ENCODE measurements at regions not wholly inside any gene's neighbourhood (a gene's known extent, or its start where the extent isn't known, plus 50 kb on each side); places are given as distances from the start of the nearest gene placed in this dataset.
"Not testable (repeated sequence)": the region's sequence is repeated elsewhere in the genome, so short reads cannot be mapped to it uniquely, and the experiment has no call there.

DNA sequence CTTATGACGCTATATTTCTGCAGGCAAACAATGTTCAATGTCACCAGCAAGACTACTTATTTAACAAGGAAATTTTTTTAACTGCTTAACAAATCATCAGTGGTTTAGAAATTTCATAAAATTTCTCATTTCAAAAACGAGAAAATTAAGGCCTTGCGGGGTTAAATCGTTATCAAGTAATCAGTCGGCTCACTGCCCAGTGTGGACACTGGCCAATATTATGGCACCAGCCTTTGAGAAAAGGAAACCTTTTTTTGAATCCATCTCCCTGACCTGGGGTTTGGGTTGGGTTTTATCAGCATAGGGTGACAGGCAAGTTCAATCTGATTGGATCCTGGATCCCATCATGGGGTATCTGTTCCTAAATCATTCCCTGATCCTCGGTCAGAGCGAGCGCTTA lies 461.2 kb downstream of the SETD4 start:
- DNase-seq = no peak

DNA sequence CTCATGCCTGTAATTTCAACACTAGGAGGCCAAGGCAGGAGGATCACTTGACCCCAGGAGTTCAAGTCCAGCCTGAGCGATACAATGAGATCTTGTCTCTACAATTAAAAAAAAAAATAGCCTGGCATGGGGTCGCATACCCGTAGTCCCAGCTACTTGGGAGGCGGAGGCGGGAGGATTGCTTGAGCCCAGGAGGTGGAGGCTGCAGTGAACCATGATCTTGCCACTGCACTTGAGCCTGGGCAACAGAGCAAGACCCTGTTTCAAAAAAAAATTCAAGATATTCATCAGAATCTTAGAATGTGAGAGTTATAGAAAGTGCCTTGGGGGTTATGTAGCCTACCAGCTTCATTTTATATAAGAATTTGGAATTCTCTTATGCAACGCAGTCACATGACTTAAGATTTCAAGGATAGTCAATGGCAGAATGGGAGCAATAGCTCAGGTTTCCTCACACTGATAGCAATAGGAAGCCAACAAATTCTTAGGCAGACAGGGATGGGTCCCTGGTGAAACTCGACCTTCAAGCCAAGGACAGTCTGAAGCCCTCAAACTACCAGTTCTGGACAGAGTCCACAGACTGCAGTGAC lies 462.5 kb downstream of the SETD4 start:
- no peak for DNase-seq

GRCh38 chr21:35594905-35595304 lies 465.4 kb downstream of the SETD4 start:
- DNase-seq = no peak

DNA sequence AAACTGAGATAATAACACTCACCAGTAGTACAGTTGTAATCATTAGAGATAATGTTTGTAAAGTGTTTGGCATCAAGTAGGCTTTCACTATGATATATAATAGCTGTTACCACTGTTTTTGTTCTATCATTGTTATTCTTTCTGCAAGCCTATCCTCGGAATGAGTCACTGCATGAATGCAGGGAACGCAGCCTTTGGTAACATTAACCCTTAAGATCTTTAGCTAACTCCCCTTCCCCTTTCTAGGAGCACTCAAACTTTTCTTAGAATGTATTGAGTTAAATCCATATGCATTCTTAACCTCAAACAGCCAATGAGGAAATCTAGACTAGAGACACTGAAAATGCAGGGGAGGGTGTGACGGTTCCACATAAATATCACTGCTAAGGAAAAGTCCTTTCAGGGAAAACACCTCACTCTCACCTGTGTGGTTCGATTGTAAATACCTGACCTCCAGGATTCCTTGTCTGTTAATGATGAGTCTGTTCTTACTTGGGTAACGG lies 467.3 kb downstream of the SETD4 start:
- no peak for DNase-seq

GRCh38 chr21:35590284-35590683 lies 470.0 kb downstream of the SETD4 start:
- not testable (repeated sequence) for DNase-seq

- DNase-seq = no peak
Observed at GRCh38 chr21:35587841-35588380, 472.4 kb downstream of the SETD4 start.

DNA sequence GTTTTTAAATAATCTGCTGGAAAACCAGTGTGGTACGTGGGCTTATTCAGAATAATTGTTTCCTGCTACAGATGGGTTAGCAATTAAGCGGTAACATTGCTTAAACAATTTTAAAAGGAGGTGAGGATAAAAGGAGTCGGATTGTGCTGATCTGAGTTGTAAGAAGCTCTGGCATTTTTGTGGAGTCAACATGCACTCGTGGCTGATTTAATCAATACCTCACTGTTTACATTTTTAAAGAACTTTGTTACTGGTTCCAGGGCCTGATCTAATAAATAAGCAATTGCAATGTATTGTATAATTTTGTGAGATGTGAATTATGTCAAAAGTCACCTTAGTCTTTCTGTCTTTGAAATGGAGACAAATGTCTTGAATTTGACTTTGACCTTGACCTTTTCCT lies 474.0 kb downstream of the SETD4 start:
- DNase-seq = no peak

DNA sequence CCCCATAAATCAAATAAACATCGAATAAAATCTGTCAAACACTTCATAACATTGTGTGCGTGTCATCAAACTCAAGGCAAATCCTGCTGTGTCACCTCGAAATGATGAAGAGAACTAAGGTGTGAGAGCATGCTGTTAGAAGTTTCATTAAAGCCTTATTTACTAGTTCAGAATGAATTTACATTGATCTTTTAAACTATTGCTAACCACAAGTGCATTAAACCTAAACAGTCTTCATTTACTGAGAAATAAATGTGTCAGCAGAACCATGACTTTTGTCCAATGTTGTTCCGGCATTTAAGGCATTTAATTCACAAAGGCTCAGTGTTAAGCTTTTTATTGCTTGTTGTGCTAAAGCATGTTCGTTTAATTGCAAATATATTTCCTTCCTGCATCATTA lies 474.4 kb downstream of the SETD4 start:
- no peak for DNase-seq

- no peak for DNase-seq
Observed at GRCh38 chr21:35585155-35585554, 475.2 kb downstream of the SETD4 start.

- no peak for DNase-seq
Observed at GRCh38 chr21:35583566-35584216, 476.6 kb downstream of the SETD4 start.

GRCh38 chr21:35582731-35583130 lies 477.6 kb downstream of the SETD4 start:
- DNase-seq = no peak

DNA sequence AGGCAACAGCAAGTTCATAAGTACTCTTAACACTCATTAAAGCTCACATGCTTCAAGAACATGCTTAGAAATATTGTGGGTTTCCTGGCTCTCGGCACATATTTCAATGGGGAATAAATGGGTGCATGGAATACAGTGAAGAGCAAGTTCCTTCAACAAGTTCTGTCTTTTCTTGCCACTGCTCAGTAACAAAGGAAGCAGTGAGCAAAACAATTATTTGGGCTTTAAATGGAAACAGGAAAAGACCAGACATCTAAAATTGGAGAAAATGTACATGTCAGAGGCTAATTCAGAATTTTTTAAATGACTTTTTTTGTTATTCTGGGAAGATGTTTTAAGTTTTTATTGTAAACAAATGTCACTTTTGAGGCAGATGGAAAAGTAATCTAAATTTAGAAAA lies 478.7 kb downstream of the SETD4 start:
- no peak for DNase-seq

DNA sequence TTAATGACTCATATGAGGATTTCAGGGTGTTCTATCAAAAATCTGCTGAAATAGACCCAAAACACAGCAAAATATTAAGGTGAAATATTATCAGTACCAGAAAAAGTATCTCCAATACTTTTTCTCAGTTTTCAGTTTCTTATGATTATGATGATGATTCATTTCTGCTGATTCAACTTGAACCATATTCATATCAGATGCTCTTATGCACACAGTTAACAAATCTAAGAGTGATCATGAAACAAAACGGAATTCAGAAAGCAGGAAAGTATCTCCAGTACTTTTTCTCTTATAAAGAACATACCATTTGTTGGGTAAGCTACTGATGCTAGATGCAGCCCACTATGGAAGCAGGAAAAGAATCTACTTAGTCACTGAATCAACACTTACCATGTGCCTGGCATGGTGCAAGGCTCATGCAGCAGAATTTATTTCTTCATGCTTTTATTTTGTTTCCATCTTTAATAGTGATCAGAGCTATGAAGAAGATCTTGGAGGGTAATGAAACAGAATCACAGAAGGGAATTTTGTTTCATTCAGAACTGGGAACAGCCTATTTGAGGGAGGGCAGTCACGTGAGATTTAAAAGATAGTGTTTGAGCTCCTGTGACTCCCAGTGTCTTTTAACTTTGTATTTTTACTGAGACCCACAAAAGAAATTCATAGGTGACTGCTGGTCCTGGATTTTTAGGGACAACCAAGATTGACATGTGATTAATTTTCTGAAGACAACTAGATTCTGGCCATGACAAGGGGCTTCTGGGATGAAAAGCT lies 480.6 kb downstream of the SETD4 start:
- DNase-seq = no peak

DNA sequence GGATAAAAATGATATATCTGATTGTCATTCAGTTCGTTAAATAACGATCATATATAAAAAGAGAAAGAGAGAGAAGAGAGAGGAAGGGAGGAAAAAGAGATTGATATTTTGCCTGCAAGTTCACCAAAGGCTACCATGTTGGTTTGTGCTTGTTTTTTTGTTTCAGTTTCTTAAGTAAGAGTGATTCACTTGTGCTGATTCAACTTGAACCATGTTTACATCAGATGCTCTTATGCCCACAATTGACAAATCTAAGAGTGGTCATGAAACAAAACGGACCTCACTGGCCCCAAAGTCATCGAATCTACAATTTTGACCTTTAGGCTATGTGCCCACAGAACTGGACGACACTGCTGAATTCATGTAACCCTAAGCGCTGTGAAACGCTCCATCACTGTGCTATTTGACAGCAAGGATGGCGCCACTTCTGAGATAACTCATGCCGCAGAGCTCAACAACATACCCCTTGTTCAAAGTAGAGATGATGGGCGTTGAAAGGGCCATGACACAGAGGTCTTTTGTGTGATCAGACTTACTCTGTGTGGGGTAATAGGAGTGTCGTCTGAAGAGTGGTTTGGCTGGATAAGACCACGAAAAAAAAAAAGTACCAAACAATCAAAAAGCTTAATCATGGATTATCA lies 481.4 kb downstream of the SETD4 start:
- no peak for DNase-seq

GRCh38 chr21:35578347-35578782 lies 482.0 kb downstream of the SETD4 start:
- DNase-seq = no peak

DNA sequence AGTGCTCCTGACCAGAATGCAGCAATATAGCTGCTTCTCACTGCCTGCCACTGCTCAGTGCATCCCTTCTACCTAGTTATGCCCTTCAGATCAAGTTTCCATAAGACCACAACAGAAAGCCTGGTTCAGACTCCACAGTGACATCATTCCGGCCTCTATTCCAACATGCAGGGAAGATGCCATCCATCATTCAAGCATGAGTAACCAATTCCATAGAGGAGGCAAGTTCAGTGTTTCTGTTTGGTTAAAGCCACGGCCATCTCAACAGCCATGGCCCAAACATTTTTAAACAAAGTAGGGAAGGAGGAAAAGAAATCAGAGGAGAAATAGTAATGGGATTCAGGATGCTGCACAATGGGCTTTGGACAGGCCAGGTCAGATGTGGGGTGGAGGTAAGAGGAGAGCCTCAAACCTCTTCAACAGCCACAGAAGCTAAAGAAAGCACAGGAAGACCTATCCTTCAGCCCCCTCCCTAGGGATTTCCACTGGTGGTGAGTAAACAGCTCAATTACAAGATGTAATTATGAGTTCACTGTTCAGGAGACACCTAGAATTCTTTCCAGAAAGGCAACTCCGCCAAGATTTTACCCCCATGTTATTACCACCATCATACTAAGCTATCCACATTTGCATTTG lies 484.9 kb downstream of the SETD4 start:
- DNase-seq = no peak

- DNase-seq = no peak
Observed at GRCh38 chr21:35573472-35574374, 486.6 kb downstream of the SETD4 start.

DNA sequence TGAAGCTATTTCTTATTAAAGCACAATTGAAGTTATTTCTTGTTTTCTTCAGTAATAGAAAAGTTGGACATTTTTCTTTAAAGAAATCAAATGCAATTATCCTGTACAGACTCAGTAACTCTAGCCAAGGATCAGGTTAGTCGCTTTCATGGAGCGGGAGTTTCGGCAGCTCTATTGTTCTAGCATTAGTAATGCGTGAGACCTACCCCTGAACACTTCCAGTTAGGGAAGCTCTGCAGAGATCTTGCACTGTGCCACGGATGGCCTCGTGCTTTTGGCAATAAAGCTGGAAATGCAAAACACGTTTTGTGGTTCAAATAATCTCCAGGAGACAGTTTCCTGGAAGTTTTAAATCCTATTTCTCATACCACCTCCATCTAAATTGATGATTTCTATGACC lies 488.4 kb downstream of the SETD4 start:
- DNase-seq = no peak

- no peak for DNase-seq
Observed at GRCh38 chr21:35568643-35569042, 491.7 kb downstream of the SETD4 start.

DNA sequence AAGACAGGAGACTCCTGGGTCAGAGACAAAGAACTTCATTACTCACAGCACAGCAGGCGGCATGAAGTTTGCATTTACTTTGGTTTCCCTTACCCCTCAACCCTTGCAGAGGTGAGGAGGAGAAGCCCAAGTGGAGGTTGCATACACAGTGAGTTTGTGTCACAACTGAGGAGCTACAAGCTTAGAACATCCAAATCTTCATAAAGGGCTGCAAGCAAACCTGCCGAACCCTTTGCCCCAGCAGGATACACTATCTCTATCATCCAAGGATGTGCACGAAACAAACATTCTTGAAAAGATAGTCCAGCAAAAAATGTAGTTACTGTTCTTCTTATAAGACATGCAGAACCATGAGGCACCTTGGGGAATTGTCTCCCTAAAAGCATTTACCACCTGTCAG lies 493.5 kb downstream of the SETD4 start:
- DNase-seq = no peak

- DNase-seq = peak; percentile 11
Observed at GRCh38 chr21:35565204-35565611, 495.1 kb downstream of the SETD4 start.
